ENCODE measurements at regions not wholly inside any gene's neighbourhood (a gene's known extent, or its start where the extent isn't known, plus 50 kb on each side); places are given as distances from the start of the nearest gene placed in this dataset.

DNA sequence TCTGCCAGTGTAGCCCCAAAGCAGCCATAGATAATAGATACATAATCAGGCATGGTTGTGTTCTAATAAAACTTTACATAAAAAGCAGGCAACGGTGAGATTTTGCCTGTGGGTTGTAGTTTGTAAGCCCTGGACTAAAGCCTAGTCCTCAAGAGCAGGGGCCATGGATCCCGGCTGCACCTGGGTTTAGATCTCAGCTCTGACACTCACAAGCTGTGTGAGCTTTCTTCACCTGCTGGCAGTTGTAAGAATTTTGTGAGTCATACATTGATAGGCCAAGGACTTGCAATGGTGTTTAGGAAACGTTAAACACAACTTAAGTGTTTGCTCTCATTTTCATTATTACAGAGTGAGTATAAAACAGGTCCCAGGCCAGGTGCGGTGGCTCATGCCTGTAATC lies 395.8 kb upstream of the TBX3 start:
- TF ChIP-seq, protein P1, sequence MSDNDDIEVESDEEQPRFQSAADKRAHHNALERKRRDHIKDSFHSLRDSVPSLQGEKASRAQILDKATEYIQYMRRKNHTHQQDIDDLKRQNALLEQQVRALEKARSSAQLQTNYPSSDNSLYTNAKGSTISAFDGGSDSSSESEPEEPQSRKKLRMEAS (IDR thresholded peaks at IDR 0.05; ENCODE audit: insufficient read depth, insufficient read length) = no peak
- TF ChIP-seq POLR2AphosphoS5 (IDR thresholded peaks at IDR 0.05; ENCODE audit: insufficient read depth, low read depth, low read length) = no peak
- no peak for TF ChIP-seq EZH2 (IDR thresholded peaks at IDR 0.05; ENCODE audit: borderline replicate concordance, low read depth, low read length, severe bottlenecking)
- no peak for TF ChIP-seq MYC (IDR thresholded peaks at IDR 0.05; ENCODE audit: low read depth, low read length)
- Histone ChIP-seq H4K20me1 (replicated peaks; ENCODE audit: control insufficient read depth, extremely low read depth, insufficient read depth, low read length) (no peaks in the 10 kb centered on the region), H2AFZ (ENCODE audit: low read depth, low read length) (no peak overlapping the region), H3K9me1 (replicated peaks; ENCODE audit: control insufficient read depth, extremely low read depth, insufficient read depth, low read length) (no peaks in the 10 kb centered on the region), H3K9ac (replicated peaks; ENCODE audit: extremely low read depth, insufficient read depth, low read length) (no peak overlapping the region), H3K27me3 (ENCODE audit: control insufficient read depth in 2 of 2, insufficient read depth in 2 of 2, low read length in 2 of 2) (no peaks in the 10 kb centered on the region), H3K4me1 (ENCODE audit: control insufficient read depth, extremely low read depth, insufficient read depth, low read length) (no peaks in the 10 kb centered on the region), H3K27ac (ENCODE audit: insufficient read depth, low read depth, low read length) (no peak overlapping the region), H3K4me2 (ENCODE audit: insufficient read depth, low read length) (no peak overlapping the region), H3K79me2 (ENCODE audit: control insufficient read depth, insufficient read depth, low read length) (no peaks in the 10 kb centered on the region), H3K36me3 (ENCODE audit: control insufficient read depth in 2 of 2, extremely low read depth in 1 of 2, insufficient read depth in 2 of 2, low read length in 2 of 2) (no peaks in the 10 kb centered on the region), H3K4me3 (replicated peaks in 1 of 3; ENCODE audit: insufficient read depth in 1 of 3, low read depth in 1 of 3, low read length in 3 of 3) (no peak overlapping the region), H3K9me3 (replicated peaks; ENCODE audit: control insufficient read depth, insufficient read depth, low read length) (peaks cover 2% of the 10 kb centered on the region)
- FAIRE-seq (no peak), DNase-seq (ENCODE audit: low read depth, low spot score) (no peak)
- no TSS peak for BruUV-seq (replicated peaks)
- intact Hi-C loops (cut with micrococcal nuclease) (no loop called here), dilution Hi-C loops (cut with MboI; ENCODE audit: extremely low pct_ligation_motif_present, low sequenced_read_pairs) (no loop called here)
- POLR2A ChIA-PET = no interaction called here
- CTCF ChIA-PET = no interaction called here

DNA sequence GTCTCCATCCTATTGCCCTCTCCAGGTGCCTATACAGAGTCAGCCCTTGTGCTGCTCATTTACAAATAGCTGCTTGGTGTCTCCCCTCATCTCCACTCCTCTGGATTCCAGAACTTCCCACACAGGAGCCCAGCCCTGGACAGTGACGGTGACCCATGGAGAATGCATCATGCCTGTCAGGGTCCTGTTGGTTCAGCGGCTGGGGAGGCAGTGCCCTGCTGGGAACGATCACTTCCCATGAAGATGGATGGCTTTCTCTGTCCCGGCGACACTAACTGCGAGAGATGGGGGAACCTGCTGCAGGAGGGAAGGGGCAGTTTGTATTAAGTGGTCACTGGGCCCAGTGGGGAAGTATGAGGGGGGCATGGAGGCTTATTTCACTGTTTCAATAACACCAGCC lies 395.0 kb upstream of the TBX3 start:
- Histone ChIP-seq H3K27me3 (ENCODE audit: control insufficient read depth in 2 of 2, insufficient read depth in 2 of 2, low read length in 2 of 2) (no peaks in the 10 kb centered on the region), H3K79me2 (ENCODE audit: control insufficient read depth, insufficient read depth, low read length) (no peaks in the 10 kb centered on the region), H3K27ac (ENCODE audit: insufficient read depth, low read depth, low read length) (no peak overlapping the region), H3K9ac (replicated peaks; ENCODE audit: extremely low read depth, insufficient read depth, low read length) (no peak overlapping the region), H3K9me3 (replicated peaks; ENCODE audit: control insufficient read depth, insufficient read depth, low read length) (peaks cover 2% of the 10 kb centered on the region), H3K4me2 (ENCODE audit: insufficient read depth, low read length) (no peak overlapping the region), H4K20me1 (replicated peaks; ENCODE audit: control insufficient read depth, extremely low read depth, insufficient read depth, low read length) (no peaks in the 10 kb centered on the region), H3K9me1 (replicated peaks; ENCODE audit: control insufficient read depth, extremely low read depth, insufficient read depth, low read length) (no peaks in the 10 kb centered on the region), H3K36me3 (ENCODE audit: control insufficient read depth in 2 of 2, extremely low read depth in 1 of 2, insufficient read depth in 2 of 2, low read length in 2 of 2) (no peaks in the 10 kb centered on the region), H3K4me1 (ENCODE audit: control insufficient read depth, extremely low read depth, insufficient read depth, low read length) (no peaks in the 10 kb centered on the region), H2AFZ (ENCODE audit: low read depth, low read length) (no peak overlapping the region), H3K4me3 (replicated peaks in 1 of 3; ENCODE audit: insufficient read depth in 1 of 3, low read depth in 1 of 3, low read length in 3 of 3) (no peak overlapping the region)
- no TSS peak for BruUV-seq (replicated peaks)
- dilution Hi-C loops (cut with MboI; ENCODE audit: extremely low pct_ligation_motif_present, low sequenced_read_pairs) = no loop called here
- ChIA-PET CTCF (no interaction called here), POLR2A (no interaction called here)
- TF ChIP-seq EZH2 (IDR thresholded peaks at IDR 0.05; ENCODE audit: borderline replicate concordance, low read depth, low read length, severe bottlenecking) = no peak
- TF ChIP-seq POLR2A (IDR thresholded peaks at IDR 0.05; ENCODE audit: low read depth, low read length) = no peak
- TF ChIP-seq, protein P2, sequence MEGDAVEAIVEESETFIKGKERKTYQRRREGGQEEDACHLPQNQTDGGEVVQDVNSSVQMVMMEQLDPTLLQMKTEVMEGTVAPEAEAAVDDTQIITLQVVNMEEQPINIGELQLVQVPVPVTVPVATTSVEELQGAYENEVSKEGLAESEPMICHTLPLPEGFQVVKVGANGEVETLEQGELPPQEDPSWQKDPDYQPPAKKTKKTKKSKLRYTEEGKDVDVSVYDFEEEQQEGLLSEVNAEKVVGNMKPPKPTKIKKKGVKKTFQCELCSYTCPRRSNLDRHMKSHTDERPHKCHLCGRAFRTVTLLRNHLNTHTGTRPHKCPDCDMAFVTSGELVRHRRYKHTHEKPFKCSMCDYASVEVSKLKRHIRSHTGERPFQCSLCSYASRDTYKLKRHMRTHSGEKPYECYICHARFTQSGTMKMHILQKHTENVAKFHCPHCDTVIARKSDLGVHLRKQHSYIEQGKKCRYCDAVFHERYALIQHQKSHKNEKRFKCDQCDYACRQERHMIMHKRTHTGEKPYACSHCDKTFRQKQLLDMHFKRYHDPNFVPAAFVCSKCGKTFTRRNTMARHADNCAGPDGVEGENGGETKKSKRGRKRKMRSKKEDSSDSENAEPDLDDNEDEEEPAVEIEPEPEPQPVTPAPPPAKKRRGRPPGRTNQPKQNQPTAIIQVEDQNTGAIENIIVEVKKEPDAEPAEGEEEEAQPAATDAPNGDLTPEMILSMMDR (IDR thresholded peaks at IDR 0.05; ENCODE audit: extremely low read depth in 1 of 2, insufficient read depth in 1 of 2, low read depth in 1 of 2, low read length in 2 of 2) = no peak
- no peak for TF ChIP-seq FOS (IDR thresholded peaks at IDR 0.05; ENCODE audit: borderline replicate concordance, insufficient read depth, low read length)
- TF ChIP-seq GATA2 (IDR thresholded peaks at IDR 0.05; ENCODE audit: insufficient read depth, insufficient read length, low read depth, low read length) = no peak
- TF ChIP-seq, protein P1 (IDR thresholded peaks at IDR 0.05; ENCODE audit: insufficient read depth, insufficient read length) = no peak
- TF ChIP-seq POLR2AphosphoS5 (IDR thresholded peaks at IDR 0.05; ENCODE audit: insufficient read depth, low read depth, low read length) = no peak
- no peak for TF ChIP-seq MYC (IDR thresholded peaks at IDR 0.05; ENCODE audit: low read depth, low read length)
- intact Hi-C loops (cut with micrococcal nuclease) = no loop called here
- no peak for FAIRE-seq
- DNase-seq (ENCODE audit: low read depth, low spot score) = no peak

Data from endothelial cell of umbilical vein (primary cell).